Activated gamma-delta T cell treated with Interleukin-2 at 50 U/mL for 16 hours (primary cell): ENCODE measurements at regions not wholly inside any gene's neighbourhood (a gene's known extent, or its start where the extent isn't known, plus 50 kb on each side); places are given as distances from the start of the nearest gene placed in this dataset.

Source experiments
- DNase-seq: peaks from one replicate; pipeline ENCODE4 v3.0.0-alpha.2; 2020

DNA sequence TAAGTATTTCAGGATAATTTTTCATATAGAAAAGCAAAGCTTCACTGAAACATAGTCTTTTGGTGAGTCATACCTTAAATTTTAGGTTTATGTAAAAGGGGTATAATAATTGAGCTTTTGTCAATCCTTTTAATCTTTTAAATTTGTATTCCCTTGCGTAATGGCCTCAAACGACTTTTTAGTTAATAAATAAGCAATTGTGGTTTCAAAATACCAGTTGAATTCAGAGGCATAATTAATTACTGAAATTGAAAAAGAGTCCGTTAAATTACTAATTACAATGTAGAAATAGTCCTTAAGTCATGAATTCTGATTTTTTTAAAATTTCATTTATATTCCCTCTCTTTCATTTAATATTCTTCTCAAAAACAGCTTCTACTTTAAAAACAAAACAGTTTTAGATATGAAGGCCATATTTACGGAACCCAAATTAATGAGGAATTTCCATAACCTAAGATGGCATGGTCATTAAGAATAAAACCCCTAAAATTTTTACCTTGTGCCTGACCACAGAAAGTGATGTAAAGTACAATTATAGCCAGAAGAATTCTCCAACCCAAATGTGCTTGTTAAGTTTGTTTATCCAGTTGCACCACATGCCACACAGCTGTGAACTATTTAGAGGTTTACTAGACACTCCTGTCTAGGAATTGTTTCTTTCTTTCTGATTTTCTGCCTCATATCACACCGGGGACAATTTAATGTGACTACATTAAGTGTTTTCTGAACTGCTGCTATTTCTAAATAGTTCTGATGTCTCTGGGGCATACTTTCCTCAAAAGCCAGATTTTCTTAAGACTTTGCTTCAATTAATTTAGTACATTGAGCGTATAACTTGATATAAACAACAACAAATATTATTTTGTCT, 60.7 kb upstream of the ITGA4 start:
- no peak for DNase-seq

DNA sequence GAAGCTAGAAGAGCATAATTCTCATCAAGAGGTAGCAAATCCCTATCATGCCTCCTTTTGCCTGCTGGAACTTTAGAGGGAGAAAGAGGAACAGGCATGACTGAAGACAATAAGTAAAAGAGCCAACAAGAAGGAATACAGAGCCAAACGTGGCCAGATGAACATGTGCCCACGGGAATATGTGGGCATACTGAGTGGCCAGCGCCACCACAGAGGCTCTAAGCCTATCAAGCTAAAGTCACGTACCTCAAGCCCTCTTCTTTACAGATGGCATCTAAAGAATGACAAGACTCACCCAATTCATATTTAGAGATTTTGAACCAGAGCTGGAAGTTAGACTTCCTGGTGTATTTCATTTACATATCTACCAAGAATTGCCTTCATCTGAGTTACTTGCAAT, 59.9 kb upstream of the ITGA4 start:
- no peak for DNase-seq

DNA sequence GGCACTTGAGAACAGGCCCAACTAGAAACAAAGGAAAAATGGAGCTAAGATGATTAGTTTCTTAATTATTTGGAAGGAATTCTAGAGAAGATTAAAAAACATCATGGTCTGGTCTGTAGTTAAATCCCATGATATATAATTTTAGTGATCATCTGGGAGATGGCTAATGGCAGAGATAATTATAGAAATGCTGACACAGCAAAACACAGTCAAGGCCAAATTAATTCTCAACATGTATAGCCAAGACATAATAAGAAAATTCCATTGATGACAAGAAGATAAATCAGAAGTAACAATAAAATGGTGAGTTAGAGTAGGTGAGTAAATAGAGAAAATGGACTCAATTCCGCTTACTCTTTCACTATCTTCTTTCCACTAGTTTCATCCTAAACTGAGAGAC, 59.2 kb upstream of the ITGA4 start:
- no peak for DNase-seq

DNA sequence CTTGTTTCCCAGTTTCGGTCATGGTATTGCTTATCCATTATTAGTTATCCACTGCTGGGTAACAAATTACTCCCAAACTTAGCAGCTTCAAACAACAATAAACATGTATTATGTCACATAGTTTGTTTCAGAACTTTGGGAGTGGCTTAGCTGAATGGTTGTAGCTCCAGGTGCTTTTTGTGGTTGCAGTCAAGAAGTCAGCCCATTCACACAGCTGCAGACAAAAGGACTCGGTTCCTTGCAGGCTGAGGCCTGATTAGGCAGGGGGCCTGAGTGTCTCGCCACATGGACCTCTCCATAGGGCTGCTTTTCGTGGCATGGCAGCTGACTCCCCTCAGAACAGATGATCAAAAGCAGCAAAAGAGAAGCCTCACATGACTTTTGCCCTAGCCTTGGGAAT, 58.2 kb upstream of the ITGA4 start:
- DNase-seq, result no peak

DNA sequence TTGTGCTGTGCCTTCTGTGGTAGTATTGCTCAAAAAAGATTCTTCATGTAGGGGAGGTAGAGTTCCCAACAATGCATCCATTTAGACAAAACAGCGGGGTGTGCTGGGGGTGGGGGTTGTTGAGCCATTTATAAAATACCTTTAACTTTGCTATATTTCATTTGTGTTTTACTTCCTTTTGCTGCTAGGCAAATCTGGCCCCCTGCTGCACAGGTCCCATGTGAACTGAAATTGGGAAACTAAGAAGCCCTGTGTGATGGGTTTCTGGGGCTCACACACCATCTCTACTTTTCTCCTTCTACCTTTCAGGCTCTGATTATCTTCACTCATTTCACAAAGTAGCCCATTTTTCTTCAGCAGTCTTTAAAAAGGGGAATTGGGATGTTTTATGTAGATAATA, 52.7 kb upstream of the ITGA4 start:
- DNase-seq, result no peak

DNA sequence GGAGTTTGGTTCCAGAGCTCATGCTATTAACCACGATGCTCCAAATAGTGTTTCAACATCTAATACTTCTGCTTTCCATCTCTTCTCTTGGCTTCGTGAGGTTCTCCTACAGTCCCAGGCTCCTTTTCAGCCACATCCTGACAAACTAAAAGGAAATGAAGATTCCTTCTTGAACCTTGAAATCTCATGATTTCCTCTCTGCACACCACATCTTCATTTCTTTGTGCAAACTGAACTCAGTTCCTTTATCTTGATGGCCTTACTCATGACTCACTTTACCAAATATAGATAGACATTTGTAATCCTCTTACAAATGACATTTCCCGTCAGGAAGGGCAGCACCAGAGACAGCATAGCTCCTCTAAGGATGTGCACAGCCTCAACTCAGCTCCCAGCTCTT, 50.0 kb upstream of the ITGA4 start:
- DNase-seq, result no peak
